GM12874 (cell line): ENCODE measurements at regions not wholly inside any gene's neighbourhood (a gene's known extent, or its start where the extent isn't known, plus 50 kb on each side); places are given as distances from the start of the nearest gene placed in this dataset.

Experiments used
- TF ChIP-seq, protein P1 (sequence below): IDR thresholded peaks from 2 replicates; pipeline ENCODE4 v1.5.1; 2011; ENCODE audit warnings: low read depth, mild to moderate bottlenecking, control low read depth, low read length, moderate library complexity; ENCODE audit not compliant: insufficient read depth

DNA sequence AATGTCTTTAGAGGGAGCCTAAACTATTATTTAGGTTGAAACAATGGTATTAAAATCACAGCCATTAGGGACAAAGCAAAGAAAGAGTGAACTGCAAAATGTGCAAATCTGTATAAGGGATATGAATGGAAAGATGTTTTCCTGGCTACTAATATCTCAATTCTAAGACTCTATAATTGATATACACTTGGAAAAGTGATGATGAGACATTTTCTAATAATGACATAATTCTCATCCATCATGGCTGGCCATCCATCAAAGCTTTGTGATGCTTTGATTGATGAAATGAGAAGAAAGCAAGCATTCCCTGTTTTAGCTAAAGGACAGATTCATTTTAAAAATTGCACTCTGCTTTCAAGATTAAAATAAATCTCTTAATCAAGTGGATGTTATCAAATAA, 965.5 kb upstream of the IGFBP7 start:
- TF ChIP-seq, protein P1, sequence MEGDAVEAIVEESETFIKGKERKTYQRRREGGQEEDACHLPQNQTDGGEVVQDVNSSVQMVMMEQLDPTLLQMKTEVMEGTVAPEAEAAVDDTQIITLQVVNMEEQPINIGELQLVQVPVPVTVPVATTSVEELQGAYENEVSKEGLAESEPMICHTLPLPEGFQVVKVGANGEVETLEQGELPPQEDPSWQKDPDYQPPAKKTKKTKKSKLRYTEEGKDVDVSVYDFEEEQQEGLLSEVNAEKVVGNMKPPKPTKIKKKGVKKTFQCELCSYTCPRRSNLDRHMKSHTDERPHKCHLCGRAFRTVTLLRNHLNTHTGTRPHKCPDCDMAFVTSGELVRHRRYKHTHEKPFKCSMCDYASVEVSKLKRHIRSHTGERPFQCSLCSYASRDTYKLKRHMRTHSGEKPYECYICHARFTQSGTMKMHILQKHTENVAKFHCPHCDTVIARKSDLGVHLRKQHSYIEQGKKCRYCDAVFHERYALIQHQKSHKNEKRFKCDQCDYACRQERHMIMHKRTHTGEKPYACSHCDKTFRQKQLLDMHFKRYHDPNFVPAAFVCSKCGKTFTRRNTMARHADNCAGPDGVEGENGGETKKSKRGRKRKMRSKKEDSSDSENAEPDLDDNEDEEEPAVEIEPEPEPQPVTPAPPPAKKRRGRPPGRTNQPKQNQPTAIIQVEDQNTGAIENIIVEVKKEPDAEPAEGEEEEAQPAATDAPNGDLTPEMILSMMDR = no peak

DNA sequence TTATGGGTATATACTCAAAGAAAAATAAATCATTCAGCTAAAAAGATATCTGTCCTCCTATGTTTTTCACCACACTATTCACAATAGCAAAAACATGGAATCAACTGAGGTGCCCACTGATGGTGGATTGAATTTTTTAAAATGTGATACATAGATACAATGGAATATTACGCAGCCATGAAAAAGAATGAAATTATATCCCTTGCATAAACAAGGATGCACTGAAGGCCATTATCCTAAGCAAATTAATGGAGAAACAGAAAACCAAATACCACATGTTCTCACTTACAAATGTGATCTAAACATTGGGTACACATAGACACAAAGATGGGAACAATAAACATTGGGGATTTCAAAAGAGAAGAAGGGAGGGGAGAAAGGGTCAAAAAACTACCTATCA, 964.2 kb upstream of the IGFBP7 start:
- TF ChIP-seq, protein P1 = no peak

DNA sequence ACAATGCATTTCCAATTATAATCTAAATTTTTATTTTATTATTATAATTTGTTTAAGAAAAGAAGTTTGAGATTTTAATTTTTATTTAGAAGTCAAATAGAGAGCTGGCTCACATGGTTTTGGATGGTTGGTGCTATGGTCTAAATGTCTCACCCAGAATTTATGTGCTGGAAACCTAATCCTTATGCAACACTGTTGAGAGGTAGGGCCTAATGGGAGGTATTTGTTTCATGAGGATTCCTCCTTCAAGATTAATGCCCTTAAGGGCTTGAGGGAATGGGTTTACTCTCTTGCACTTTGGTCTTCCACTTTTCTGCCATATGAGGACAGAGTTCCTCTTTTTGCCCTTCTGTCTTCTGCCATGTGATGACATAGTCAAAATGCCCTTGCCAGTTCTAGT, 960.5 kb upstream of the IGFBP7 start:
- TF ChIP-seq, protein P1 = no peak

DNA sequence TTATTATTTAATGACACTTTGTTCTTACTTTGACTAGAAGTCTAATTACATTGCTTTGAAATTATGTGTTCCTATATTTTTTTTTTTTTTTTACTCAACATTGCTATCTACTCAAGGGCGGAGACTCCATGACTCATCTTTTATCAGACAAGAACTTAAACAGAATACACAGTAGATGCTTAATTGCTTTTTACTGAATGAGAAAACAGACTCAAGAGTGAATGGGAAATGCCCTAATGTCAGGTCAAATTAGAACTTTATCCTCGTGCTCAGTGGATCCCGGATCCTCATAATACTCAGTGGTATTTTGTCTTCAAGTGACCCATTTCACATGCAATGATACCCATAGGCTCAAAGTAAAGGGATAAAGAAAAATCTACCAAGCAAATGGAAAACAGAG, 954.5 kb upstream of the IGFBP7 start:
- TF ChIP-seq, protein P1 = no peak

DNA sequence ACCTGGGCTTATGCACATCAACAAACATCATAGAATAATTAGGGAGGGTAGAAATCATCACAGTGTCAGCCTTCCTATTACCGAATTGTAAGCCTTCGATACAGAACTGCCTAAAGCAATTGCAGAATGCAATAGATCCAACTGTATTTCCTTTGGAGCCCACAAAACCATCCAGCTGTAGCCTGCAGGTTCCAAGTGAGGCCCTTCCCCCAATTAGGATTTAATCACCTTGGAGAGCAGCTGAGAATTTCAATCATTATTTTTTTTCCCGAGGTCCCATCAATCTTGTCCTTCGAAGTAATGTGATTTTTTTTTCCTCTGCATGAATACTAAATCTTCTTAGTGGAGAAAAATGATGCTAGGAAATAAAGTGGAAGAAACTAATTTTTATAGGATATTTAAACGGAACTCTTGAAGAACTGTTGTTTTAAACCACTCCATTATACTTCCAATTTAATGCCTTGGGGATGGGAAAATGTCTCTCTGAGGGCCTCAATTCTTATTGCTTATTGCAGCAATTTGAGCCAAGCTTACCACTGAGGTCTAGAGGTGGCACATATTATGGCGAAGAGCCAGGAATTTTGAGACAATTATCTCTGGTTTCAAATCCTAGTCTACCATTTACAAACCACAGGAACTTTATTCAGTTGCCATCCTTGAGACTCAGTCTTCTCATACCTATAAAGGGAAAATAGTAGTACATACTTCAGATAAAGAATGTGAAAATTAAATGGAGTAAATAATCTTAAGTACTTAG, 953.4 kb upstream of the IGFBP7 start:
- TF ChIP-seq, protein P1 = no peak

DNA sequence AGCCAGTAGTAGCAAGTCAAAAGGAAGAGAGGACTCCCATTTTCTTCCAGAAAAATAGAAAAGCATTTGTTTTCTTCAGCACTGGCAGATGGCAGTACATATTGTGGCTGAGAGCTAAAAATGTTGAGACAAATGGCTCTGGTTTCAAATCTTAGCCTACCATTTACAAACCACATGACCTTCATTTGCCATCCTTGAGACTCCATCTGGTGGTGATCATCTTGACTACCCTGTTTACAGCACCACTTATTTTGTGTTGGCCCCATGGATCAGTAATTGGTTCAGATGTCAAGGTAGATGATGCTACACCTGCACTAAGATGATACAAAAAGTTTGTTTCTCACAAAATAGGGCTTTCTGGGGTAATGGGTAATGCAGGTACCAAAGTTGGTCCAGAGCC, 951.8 kb upstream of the IGFBP7 start:
- TF ChIP-seq, protein P1 = no peak

DNA sequence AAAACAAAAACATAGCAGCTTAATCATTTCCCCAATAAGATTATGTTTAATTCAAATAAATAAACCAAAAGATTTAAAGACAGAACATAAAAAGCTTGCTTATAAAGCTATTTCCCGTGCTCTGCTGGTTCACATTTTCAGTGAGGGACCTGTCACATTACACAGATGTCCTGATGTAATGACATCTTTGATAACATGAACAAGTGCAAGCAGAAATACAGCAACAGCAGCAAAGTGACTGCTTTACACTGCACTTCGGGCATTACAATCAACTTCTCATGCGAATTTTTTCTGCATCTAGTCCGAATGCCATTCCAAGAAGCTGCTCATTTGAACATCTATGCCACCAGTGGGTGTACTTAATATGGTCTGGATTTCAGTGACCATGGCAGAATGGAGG, 940.3 kb upstream of the IGFBP7 start:
- TF ChIP-seq, protein P1 = no peak
